ENCODE measurements at regions not wholly inside any gene's neighbourhood (a gene's known extent, or its start where the extent isn't known, plus 50 kb on each side); places are given as distances from the start of the nearest gene placed in this dataset.

DNA sequence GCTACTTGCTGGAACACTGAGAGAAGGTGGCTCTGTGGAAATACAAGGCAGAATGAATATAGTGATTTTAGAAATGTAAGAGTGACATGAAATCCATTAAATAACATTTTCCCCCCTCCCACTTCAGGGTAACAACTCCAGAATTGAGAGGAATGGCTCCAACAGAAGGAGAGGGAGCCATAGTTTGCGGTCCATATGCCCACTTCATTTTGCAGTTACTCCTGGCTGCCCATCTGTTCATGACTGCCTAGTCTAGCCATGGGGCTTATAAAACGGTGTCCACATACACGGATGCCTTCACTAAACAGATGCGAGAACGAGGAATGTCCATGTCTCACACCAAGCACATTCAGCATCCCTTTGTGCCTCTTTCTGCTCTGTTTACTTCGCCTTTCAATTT, 186.7 kb downstream of the TMEM38B start:
- H3K27me3 ChIP-seq (ENCODE audit: insufficient read depth, poor library complexity, severe bottlenecking) = no peaks in the 10 kb centered on the region
- DNase-seq (ENCODE audit: low spot score) (no peak), ATAC-seq (ENCODE audit: low read depth) (no peak)
- H3K4me3 ChIP-seq (ENCODE audit: severe bottlenecking) = no peak overlapping the region
- H3K27ac ChIP-seq (ENCODE audit: poor library complexity, severe bottlenecking) = no peak overlapping the region
- H3K4me1 ChIP-seq (ENCODE audit: insufficient read depth, poor library complexity, severe bottlenecking) = no peaks in the 10 kb centered on the region
- H3K36me3 ChIP-seq (ENCODE audit: low read depth) = no peaks in the 10 kb centered on the region
- TF ChIP-seq, protein P1, sequence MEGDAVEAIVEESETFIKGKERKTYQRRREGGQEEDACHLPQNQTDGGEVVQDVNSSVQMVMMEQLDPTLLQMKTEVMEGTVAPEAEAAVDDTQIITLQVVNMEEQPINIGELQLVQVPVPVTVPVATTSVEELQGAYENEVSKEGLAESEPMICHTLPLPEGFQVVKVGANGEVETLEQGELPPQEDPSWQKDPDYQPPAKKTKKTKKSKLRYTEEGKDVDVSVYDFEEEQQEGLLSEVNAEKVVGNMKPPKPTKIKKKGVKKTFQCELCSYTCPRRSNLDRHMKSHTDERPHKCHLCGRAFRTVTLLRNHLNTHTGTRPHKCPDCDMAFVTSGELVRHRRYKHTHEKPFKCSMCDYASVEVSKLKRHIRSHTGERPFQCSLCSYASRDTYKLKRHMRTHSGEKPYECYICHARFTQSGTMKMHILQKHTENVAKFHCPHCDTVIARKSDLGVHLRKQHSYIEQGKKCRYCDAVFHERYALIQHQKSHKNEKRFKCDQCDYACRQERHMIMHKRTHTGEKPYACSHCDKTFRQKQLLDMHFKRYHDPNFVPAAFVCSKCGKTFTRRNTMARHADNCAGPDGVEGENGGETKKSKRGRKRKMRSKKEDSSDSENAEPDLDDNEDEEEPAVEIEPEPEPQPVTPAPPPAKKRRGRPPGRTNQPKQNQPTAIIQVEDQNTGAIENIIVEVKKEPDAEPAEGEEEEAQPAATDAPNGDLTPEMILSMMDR (IDR thresholded peaks at IDR 0.05; ENCODE audit: poor library complexity, severe bottlenecking) = no peak
- no peaks in the 10 kb centered on the region for H3K9me3 ChIP-seq (ENCODE audit: severe bottlenecking)

DNA sequence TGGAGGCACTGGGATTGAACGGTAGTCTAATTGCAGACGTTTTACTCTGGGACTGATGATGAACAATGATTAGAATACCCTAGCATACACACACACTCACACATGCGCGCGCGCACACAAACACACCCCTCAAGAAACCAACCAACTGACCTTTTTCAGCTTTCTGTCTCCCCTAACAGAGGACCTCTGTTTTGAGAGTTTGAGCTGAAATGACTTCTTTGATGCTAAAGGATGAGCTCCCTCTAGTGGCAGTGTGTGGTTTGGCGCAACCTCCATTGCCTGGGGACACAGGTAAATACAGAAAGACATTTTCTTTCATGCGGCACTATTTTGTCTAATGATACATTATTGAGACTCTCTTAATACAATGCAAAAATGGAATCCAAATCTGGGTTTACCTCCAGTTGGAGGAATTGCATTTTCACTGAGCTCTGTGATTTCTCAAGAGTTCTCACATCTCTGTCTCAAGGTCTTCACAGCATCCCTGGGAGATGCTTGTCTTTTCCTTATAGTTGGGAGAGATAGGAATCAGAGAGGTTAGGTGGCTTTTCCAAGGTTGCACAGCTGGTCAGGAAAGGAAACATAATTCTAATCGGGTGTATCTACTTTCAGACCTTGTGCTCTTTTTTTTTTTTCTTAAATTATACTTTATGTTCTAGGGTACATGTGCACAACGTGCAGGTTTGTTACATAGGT, 187.5 kb downstream of the TMEM38B start:
- TF ChIP-seq, protein P1 (IDR thresholded peaks at IDR 0.05; ENCODE audit: poor library complexity, severe bottlenecking) = peak; percentile 91
- DNase-seq (ENCODE audit: low spot score) = no peak
- ATAC-seq (ENCODE audit: low read depth) = peak; percentile 75
- Histone ChIP-seq H3K27me3 (ENCODE audit: insufficient read depth, poor library complexity, severe bottlenecking) (no peaks in the 10 kb centered on the region), H3K27ac (ENCODE audit: poor library complexity, severe bottlenecking) (no peak overlapping the region), H3K9me3 (ENCODE audit: severe bottlenecking) (no peaks in the 10 kb centered on the region), H3K36me3 (ENCODE audit: low read depth) (no peaks in the 10 kb centered on the region), H3K4me1 (ENCODE audit: insufficient read depth, poor library complexity, severe bottlenecking) (no peaks in the 10 kb centered on the region), H3K4me3 (ENCODE audit: severe bottlenecking) (no peak overlapping the region)

GRCh38 chr9:105883847-105884246, 189.5 kb downstream of the TMEM38B start:
- TF ChIP-seq, protein P1 (IDR thresholded peaks at IDR 0.05; ENCODE audit: poor library complexity, severe bottlenecking) = no peak

DNA sequence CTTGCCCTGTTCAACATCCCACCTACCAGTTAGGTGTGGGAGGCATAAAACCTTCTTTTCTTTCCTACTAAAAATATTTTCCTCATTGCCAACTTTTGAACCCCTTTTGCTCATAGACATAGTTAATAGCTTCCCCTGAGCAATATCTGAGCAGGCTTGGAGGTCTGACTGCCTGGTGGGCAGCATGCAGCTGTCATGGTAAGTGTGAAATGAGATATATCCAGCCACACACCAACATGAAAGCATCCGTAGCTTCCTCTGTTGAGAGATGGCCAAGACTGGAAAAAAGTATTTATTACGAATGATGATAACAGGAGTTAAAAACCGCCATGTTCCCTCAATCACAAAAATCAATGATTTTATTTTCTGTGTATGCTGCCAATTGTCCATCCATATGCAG, 190.1 kb downstream of the TMEM38B start:
- no peak overlapping the region for H3K27ac ChIP-seq (ENCODE audit: poor library complexity, severe bottlenecking)
- ATAC-seq (ENCODE audit: low read depth) (no peak), DNase-seq (ENCODE audit: low spot score) (no peak)
- H3K4me1 ChIP-seq (ENCODE audit: insufficient read depth, poor library complexity, severe bottlenecking) = no peaks in the 10 kb centered on the region
- TF ChIP-seq, protein P1 (IDR thresholded peaks at IDR 0.05; ENCODE audit: poor library complexity, severe bottlenecking) = no peak
- no peaks in the 10 kb centered on the region for H3K27me3 ChIP-seq (ENCODE audit: insufficient read depth, poor library complexity, severe bottlenecking)
- no peak overlapping the region for H3K4me3 ChIP-seq (ENCODE audit: severe bottlenecking)
- H3K36me3 ChIP-seq (ENCODE audit: low read depth) = no peaks in the 10 kb centered on the region
- no peaks in the 10 kb centered on the region for H3K9me3 ChIP-seq (ENCODE audit: severe bottlenecking)

More at GRCh38 chr9:105883847-105884246, 189.5 kb downstream of the TMEM38B start:
- Histone ChIP-seq H3K36me3 (ENCODE audit: low read depth) (no peaks in the 10 kb centered on the region), H3K27me3 (ENCODE audit: insufficient read depth, poor library complexity, severe bottlenecking) (no peaks in the 10 kb centered on the region), H3K27ac (ENCODE audit: poor library complexity, severe bottlenecking) (no peak overlapping the region), H3K4me3 (ENCODE audit: severe bottlenecking) (no peak overlapping the region), H3K9me3 (ENCODE audit: severe bottlenecking) (no peaks in the 10 kb centered on the region), H3K4me1 (ENCODE audit: insufficient read depth, poor library complexity, severe bottlenecking) (no peaks in the 10 kb centered on the region)
- DNase-seq (ENCODE audit: low spot score) (no peak), ATAC-seq (ENCODE audit: low read depth) (no peak)

GRCh38 chr9:105886136-105886535, 191.8 kb downstream of the TMEM38B start:
- Histone ChIP-seq H3K36me3 (ENCODE audit: low read depth) (no peaks in the 10 kb centered on the region), H3K4me1 (ENCODE audit: insufficient read depth, poor library complexity, severe bottlenecking) (no peaks in the 10 kb centered on the region), H3K4me3 (ENCODE audit: severe bottlenecking) (no peak overlapping the region), H3K9me3 (ENCODE audit: severe bottlenecking) (no peaks in the 10 kb centered on the region), H3K27me3 (ENCODE audit: insufficient read depth, poor library complexity, severe bottlenecking) (no peaks in the 10 kb centered on the region), H3K27ac (ENCODE audit: poor library complexity, severe bottlenecking) (no peak overlapping the region)
- ATAC-seq (ENCODE audit: low read depth) (no peak), DNase-seq (ENCODE audit: low spot score) (no peak)
- TF ChIP-seq, protein P1 (IDR thresholded peaks at IDR 0.05; ENCODE audit: poor library complexity, severe bottlenecking) = no peak

Data from RWPE2 (cell line).